Inflammatory macrophage treated with lipopolysaccharide for 4 hours (primary cell): ENCODE measurements at regions not wholly inside any gene's neighbourhood (a gene's known extent, or its start where the extent isn't known, plus 50 kb on each side); places are given as distances from the start of the nearest gene placed in this dataset.
A peak's percentile ranks its signal among the peaks of the same experiment; 100 is the strongest.

Experiments used
- DNase-seq: peaks from one replicate; pipeline ENCODE4 v3.0.0-alpha.2; 2020

GRCh38 chr5:3891113-3891512, 295.5 kb downstream of the IRX1 start:
- no peak for DNase-seq

- DNase-seq = no peak
Measured at GRCh38 chr5:3893527-3893926, 297.9 kb downstream of the IRX1 start.

- no peak for DNase-seq
Measured at GRCh38 chr5:3893975-3894374, 298.3 kb downstream of the IRX1 start.

- no peak for DNase-seq
Measured at GRCh38 chr5:3896098-3896497, 300.5 kb downstream of the IRX1 start.

- DNase-seq = no peak
Measured at GRCh38 chr5:3899093-3899492, 303.5 kb downstream of the IRX1 start.

- no peak for DNase-seq
Measured at GRCh38 chr5:3904584-3904983, 309.0 kb downstream of the IRX1 start.

- DNase-seq = no peak
Measured at GRCh38 chr5:3905031-3905430, 309.4 kb downstream of the IRX1 start.

GRCh38 chr5:3905521-3905920, 309.9 kb downstream of the IRX1 start:
- DNase-seq = no peak

GRCh38 chr5:3911111-3911510, 315.5 kb downstream of the IRX1 start:
- no peak for DNase-seq

- DNase-seq = no peak
Measured at GRCh38 chr5:3911773-3912172, 316.1 kb downstream of the IRX1 start.

GRCh38 chr5:3912790-3913189, 317.2 kb downstream of the IRX1 start:
- no peak for DNase-seq

- no peak for DNase-seq
Measured at GRCh38 chr5:3913279-3913678, 317.6 kb downstream of the IRX1 start.

GRCh38 chr5:3925022-3925421, 329.4 kb downstream of the IRX1 start:
- no peak for DNase-seq

- no peak for DNase-seq
Measured at GRCh38 chr5:3925935-3926334, 330.3 kb downstream of the IRX1 start.

- no peak for DNase-seq
Measured at GRCh38 chr5:3929799-3930198, 334.2 kb downstream of the IRX1 start.

- no peak for DNase-seq
Measured at GRCh38 chr5:3931976-3932375, 336.3 kb downstream of the IRX1 start.

GRCh38 chr5:3933536-3933935, 337.9 kb downstream of the IRX1 start:
- DNase-seq = no peak

GRCh38 chr5:3933966-3934365, 338.3 kb downstream of the IRX1 start:
- DNase-seq = no peak

GRCh38 chr5:3943859-3944258, 348.2 kb downstream of the IRX1 start:
- DNase-seq = peak; percentile 30

- no peak for DNase-seq
Measured at GRCh38 chr5:3944930-3945329, 349.3 kb downstream of the IRX1 start.

GRCh38 chr5:3948838-3949237, 353.2 kb downstream of the IRX1 start:
- no peak for DNase-seq

- DNase-seq = no peak
Measured at GRCh38 chr5:3954199-3954598, 358.6 kb downstream of the IRX1 start.

- DNase-seq = no peak
Measured at GRCh38 chr5:3954633-3955032, 359.0 kb downstream of the IRX1 start.

GRCh38 chr5:3957658-3958057, 362.0 kb downstream of the IRX1 start:
- DNase-seq = no peak

GRCh38 chr5:3958389-3958788, 362.8 kb downstream of the IRX1 start:
- no peak for DNase-seq

- no peak for DNase-seq
Measured at GRCh38 chr5:3962113-3962512, 366.5 kb downstream of the IRX1 start.
